MV-4-11 (cell line): ENCODE measurements at regions not wholly inside any gene's neighbourhood (a gene's known extent, or its start where the extent isn't known, plus 50 kb on each side); places are given as distances from the start of the nearest gene placed in this dataset.
"Not testable (repeated sequence)": the region's sequence is repeated elsewhere in the genome, so short reads cannot be mapped to it uniquely, and the experiment has no call there.

ENCODE experiments used
- DNase-seq: peaks from one replicate; lab custom pipeline; 2025; lab: John Stamatoyannopoulos, UW

DNA sequence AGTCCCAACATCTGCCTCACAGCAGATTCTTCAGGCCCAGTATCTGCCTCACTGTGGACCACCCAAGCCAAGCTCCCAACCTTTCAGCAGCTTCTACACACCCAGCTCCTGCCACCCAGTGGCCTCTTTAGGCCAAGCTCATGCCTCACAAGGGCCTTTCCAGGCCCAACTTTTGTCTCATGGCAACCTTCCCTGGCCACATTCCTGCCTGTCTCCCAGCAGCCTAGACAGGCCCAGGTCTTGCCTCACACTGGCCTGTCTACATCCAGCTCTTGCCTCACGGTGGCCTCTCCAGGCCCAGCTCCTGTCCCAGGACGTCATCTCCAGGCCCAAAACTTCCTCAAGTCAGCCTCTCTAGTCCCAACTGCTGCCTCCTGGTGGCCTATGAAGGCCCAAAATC, 65.0 kb downstream of the CCDC201 start:
- not testable (repeated sequence) for DNase-seq

DNA sequence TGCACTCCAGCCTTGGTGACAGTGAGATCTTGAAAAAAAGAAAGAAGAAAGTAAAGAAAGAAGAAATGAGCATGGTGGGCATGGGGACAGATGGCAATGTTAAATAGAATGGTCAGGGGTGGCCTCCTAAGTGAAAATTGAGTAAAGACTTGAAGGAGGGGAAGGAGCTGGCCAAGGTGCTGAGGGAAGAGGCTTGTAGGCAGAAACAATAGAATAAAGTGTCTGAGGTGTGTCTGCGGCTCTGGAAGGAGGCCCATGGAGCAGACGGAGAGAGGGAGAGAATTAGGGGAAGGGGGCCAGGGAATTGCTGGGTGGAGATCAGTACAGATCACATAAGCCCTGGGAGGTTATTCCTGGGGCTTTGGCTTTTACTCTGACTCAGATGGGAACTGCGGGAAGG, 70.7 kb downstream of the CCDC201 start:
- DNase-seq: not testable (repeated sequence)

DNA sequence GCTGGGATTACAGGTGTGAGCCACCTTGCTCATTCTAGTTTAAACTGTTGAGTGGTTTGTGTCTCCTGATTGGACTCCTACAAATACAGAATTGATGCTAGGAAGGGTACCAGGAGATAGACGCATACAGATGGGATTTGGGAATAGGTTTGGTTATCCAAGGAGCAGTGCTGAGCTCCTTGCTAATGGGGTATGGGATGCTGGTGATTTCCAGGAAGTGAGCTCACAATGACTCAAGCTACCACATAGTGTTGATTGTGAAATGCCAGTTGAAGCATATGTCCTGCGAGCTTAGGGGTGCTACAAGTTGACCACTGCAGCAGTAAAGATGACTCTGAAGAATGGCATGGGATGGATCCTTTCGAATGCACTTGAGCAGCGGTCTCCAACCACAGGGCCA, 75.6 kb downstream of the CCDC201 start:
- DNase-seq: peak; percentile 6

DNA sequence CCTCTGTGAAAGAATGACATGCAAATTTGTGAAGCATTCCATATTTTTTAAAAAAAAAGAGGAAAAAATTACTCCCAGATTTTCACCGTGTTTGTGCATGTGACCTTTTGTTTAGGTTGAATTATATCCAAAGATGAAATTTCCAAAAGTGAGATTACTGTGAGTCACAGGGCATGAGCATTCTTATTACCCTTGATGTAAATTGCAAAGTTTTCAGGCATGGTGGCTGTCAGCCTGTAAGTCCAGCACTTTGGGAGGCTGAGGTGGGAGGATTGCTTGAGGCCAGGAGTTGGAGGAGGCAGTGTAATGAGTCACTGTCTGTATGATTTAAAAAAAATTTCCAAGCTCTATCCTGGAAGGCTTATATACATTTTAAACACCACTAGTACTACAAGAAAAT, 83.2 kb downstream of the CCDC201 start:
- not testable (repeated sequence) for DNase-seq

DNA sequence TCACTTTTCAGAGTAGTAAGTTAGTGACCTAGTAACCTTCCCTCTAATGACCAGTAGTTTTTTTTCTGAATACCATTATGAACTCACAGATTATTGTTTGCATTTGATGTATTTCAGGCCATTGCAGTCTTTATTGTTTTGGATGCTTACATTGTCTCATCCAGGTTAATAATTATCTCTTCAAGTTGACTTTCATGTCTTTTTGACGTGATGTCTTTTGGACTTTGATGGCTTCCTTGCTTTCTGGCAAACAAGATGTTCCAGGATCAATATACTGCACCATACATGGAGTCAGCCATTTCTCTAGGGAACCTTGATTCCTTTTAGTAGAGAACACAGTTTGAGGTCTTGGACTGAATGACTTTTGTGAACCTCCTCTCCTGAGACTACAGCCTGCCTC, 87.2 kb downstream of the CCDC201 start:
- not testable (repeated sequence) for DNase-seq

DNA sequence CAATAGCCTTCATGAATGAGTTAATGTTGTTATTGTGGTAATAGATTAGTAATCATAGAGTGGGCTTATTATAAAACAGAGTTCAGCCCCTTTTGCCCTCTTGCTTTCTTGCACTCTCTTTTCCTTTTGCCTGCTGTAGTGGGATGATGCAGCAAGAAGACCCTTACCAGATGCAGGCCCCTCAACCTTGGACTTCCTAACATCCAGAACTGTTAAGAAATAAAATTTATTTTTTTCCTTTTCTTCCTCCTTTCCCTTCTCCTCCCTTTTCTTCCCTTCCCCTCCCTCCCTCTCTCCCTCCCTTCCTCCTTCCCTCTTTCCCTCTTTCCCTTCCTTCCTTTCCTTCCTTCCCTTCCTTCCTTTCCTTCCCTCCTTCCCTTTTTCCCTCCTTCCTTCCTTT, 88.1 kb downstream of the CCDC201 start:
- DNase-seq: not testable (repeated sequence)
